HG02642 (cell line): ENCODE measurements at regions not wholly inside any gene's neighbourhood (a gene's known extent, or its start where the extent isn't known, plus 50 kb on each side); places are given as distances from the start of the nearest gene placed in this dataset.

Experiments used
- ATAC-seq: cut with Tn5 transposase; IDR thresholded peaks from one replicate; pipeline ENCODE4 v1.9.1; 2021; ENCODE audit warnings: mild to moderate bottlenecking; ENCODE audit not compliant: unreplicated experiment, poor library complexity

GRCh38 chr4:61094854-61095598 is 105.1 kb upstream of the ADGRL3 start:
- no peak for ATAC-seq

- no peak for ATAC-seq
These were observed 71.4 kb upstream of the ADGRL3 start for GRCh38 chr4:61128682-61129081.

- ATAC-seq, result no peak
These were observed 70.2 kb upstream of the ADGRL3 start for GRCh38 chr4:61129971-61130370.

- no peak for ATAC-seq
These were observed 56.7 kb upstream of the ADGRL3 start for GRCh38 chr4:61143461-61143860.

- ATAC-seq, result no peak
These were observed 50.8 kb upstream of the ADGRL3 start for GRCh38 chr4:61149278-61149677.
